ENCODE measurements at regions not wholly inside any gene's neighbourhood (a gene's known extent, or its start where the extent isn't known, plus 50 kb on each side); places are given as distances from the start of the nearest gene placed in this dataset.
A peak's percentile ranks its signal among the peaks of the same experiment; 100 is the strongest.

GRCh38 chr14:53406519-53406918 is 253.4 kb upstream of the DDHD1 start:
- Histone ChIP-seq H3K27me3 (ENCODE audit: control insufficient read depth in 2 of 2, insufficient read depth in 2 of 2, low read length in 2 of 2) (no peaks in the 10 kb centered on the region), H3K9ac (ENCODE audit: insufficient read depth, low read length, poor library complexity, severe bottlenecking) (no peak overlapping the region), H3K4me3 (replicated peaks in 1 of 3; ENCODE audit: low read depth in 2 of 3, low read length in 3 of 3) (no peak overlapping the region), H4K20me1 (ENCODE audit: insufficient read depth, low read length) (no peaks in the 10 kb centered on the region), H3K4me1 (ENCODE audit: control insufficient read depth in 1 of 2, insufficient read depth in 2 of 2, low read length in 2 of 2) (no peaks in the 10 kb centered on the region), H3K36me3 (replicated peaks in 1 of 2; ENCODE audit: control insufficient read depth in 1 of 2, insufficient read depth in 2 of 2, low read length in 2 of 2) (no peaks in the 10 kb centered on the region), H3K79me2 (ENCODE audit: insufficient read depth, low read length) (no peaks in the 10 kb centered on the region), H3K4me2 (replicated peaks; ENCODE audit: extremely low read depth, low read length, poor library complexity, severe bottlenecking) (no peak overlapping the region), H2AFZ (ENCODE audit: insufficient read depth, low read depth, low read length, poor library complexity, severe bottlenecking) (no peak overlapping the region), H3K27ac (ENCODE audit: low read depth in 1 of 2, low read length in 2 of 2) (no peak overlapping the region), H3K9me3 (replicated peaks in 1 of 2; ENCODE audit: control insufficient read depth in 1 of 2, insufficient read depth in 1 of 2, low read length in 2 of 2) (no peaks in the 10 kb centered on the region)
- Mint-ChIP-seq H3K9me3 (no peaks in the 10 kb centered on the region), H3K36me3 (no peaks in the 10 kb centered on the region), H3K4me1 (no peaks in the 10 kb centered on the region), H3K27ac (peak overlapping the region in 1 of 7 donors; percentile 18), H3K27me3 (ENCODE audit: low read depth in 3 of 3) (peaks cover 0 to 3% (median 0%) of the 10 kb centered on the region in 3 donors), H3K4me3 (no peak overlapping the region)
- no peak for DNase-seq
- no peak for TF ChIP-seq CTCF (IDR thresholded peaks at IDR 0.05)
- intact Hi-C loops (cut with micrococcal nuclease), result no loop called here
- no CpG with 5 or more reads among the region's 1 CpG for WGBS (ENCODE audit: insufficient coverage)

GRCh38 chr14:53401646-53402045 is 248.5 kb upstream of the DDHD1 start:
- Histone ChIP-seq H2AFZ (ENCODE audit: insufficient read depth, low read depth, low read length, poor library complexity, severe bottlenecking) (no peak overlapping the region), H3K4me2 (replicated peaks; ENCODE audit: extremely low read depth, low read length, poor library complexity, severe bottlenecking) (no peak overlapping the region), H3K36me3 (replicated peaks in 1 of 2; ENCODE audit: control insufficient read depth in 1 of 2, insufficient read depth in 2 of 2, low read length in 2 of 2) (no peaks in the 10 kb centered on the region), H4K20me1 (ENCODE audit: insufficient read depth, low read length) (no peaks in the 10 kb centered on the region), H3K9me3 (replicated peaks in 1 of 2; ENCODE audit: control insufficient read depth in 1 of 2, insufficient read depth in 1 of 2, low read length in 2 of 2) (no peaks in the 10 kb centered on the region), H3K9ac (ENCODE audit: insufficient read depth, low read length, poor library complexity, severe bottlenecking) (no peak overlapping the region), H3K4me1 (ENCODE audit: control insufficient read depth in 1 of 2, insufficient read depth in 2 of 2, low read length in 2 of 2) (no peaks in the 10 kb centered on the region), H3K27ac (ENCODE audit: low read depth in 1 of 2, low read length in 2 of 2) (no peak overlapping the region), H3K4me3 (replicated peaks in 1 of 3; ENCODE audit: low read depth in 2 of 3, low read length in 3 of 3) (no peak overlapping the region), H3K27me3 (ENCODE audit: control insufficient read depth in 2 of 2, insufficient read depth in 2 of 2, low read length in 2 of 2) (no peaks in the 10 kb centered on the region), H3K79me2 (ENCODE audit: insufficient read depth, low read length) (no peaks in the 10 kb centered on the region)
- no peak overlapping the region for H3K27ac Mint-ChIP-seq
- WGBS (ENCODE audit: insufficient coverage), result 83% methylated on average over 1 of the region's 3 CpGs
- H3K36me3 Mint-ChIP-seq, result no peaks in the 10 kb centered on the region
- intact Hi-C loops (cut with micrococcal nuclease), result no loop called here
- peaks cover 0 to 6% (median 0%) of the 10 kb centered on the region in 3 donors for H3K27me3 Mint-ChIP-seq (ENCODE audit: low read depth in 3 of 3)
- DNase-seq, result no peak
- no peak overlapping the region for H3K4me3 Mint-ChIP-seq
- H3K4me1 Mint-ChIP-seq, result no peaks in the 10 kb centered on the region
- no peak for TF ChIP-seq CTCF (IDR thresholded peaks at IDR 0.05)
- peaks cover 0 to 5% (median 0%) of the 10 kb centered on the region in 7 donors for H3K9me3 Mint-ChIP-seq

Data from CD14-positive monocyte (primary cell).